Cardiac fibroblast (primary cell): ENCODE measurements at regions not wholly inside any gene's neighbourhood (a gene's known extent, or its start where the extent isn't known, plus 50 kb on each side); places are given as distances from the start of the nearest gene placed in this dataset.

Source experiments
- DNase-seq, 2 donors: peaks; one replicate each; pipeline versions ENCODE4 v3.0.0 to v3.0.0-alpha.2; 2010; ENCODE audit warnings: low read depth in 2 of 2
- H3K4me3 ChIP-seq, 2 donors: replicated peaks in 1 of 2; 1 replicate in 1 of 2; 2 replicates in 1 of 2; pipeline ENCODE4 v1.5.1; 2011; ENCODE audit warnings: low read depth in 2 of 2, low read length in 2 of 2, mild to moderate bottlenecking in 2 of 2, moderate library complexity in 1 of 2
- TF ChIP-seq, protein P1 (sequence below): IDR thresholded peaks from one replicate; pipeline ENCODE4 v1.5.1; 2011; ENCODE audit warnings: low read depth, mild to moderate bottlenecking, low read length, inconsistent platforms

- no peak for DNase-seq
- no peak overlapping the region for H3K4me3 ChIP-seq
- TF ChIP-seq, protein P1, sequence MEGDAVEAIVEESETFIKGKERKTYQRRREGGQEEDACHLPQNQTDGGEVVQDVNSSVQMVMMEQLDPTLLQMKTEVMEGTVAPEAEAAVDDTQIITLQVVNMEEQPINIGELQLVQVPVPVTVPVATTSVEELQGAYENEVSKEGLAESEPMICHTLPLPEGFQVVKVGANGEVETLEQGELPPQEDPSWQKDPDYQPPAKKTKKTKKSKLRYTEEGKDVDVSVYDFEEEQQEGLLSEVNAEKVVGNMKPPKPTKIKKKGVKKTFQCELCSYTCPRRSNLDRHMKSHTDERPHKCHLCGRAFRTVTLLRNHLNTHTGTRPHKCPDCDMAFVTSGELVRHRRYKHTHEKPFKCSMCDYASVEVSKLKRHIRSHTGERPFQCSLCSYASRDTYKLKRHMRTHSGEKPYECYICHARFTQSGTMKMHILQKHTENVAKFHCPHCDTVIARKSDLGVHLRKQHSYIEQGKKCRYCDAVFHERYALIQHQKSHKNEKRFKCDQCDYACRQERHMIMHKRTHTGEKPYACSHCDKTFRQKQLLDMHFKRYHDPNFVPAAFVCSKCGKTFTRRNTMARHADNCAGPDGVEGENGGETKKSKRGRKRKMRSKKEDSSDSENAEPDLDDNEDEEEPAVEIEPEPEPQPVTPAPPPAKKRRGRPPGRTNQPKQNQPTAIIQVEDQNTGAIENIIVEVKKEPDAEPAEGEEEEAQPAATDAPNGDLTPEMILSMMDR, result no peak
Measured at GRCh38 chr2:236962816-236963215, 122.9 kb upstream of the COPS8 start.

DNA sequence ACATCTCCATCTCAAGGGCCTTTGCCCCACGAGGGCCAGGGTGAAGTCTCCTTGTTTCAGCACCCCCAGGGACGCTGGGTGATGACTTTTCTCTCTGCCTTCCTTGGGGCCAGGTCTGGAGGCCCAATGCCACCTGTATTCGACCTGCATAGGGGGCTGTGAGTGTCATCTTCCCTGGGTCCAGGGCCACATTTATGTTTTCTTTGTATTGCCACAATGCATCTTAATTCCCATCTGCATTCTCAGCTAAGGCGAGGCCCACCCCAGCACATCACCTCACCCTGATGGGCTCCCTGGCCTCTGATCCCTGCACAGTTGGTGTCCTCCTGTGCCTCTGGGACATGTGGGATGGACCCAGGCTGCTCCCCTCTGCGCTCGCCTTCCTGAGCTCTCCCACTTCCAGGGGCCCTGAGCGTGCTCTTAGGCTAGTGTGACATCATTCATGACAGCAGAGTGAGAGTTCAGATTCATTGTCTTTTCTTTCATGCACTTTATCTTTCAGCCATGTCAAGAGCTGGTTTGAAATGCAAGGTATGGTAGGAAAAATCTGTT is 122.0 kb upstream of the COPS8 start:
- TF ChIP-seq, protein P1, result no peak
- no peak for DNase-seq

DNA sequence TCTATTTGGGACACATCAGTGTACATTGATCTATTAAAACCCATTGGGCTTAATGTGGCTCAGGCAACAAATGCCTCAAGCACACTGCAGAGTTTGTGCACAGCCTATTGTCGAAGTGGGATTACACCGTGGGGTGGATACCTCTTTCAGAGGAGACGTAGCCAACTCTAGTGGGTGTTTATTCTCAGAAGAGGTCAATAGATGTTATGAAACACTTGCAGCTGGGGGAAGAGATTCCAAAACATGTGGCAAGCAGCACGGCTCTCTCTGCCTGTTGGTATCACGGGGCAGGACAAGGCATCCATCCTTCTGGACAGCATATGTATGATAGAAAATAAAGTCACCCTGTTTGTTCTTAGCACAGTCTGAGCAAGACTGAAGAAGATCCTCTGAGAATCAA is 121.4 kb upstream of the COPS8 start:
- TF ChIP-seq, protein P1, result no peak
- H3K4me3 ChIP-seq, result no peak overlapping the region
- DNase-seq, result no peak

More for the DNA sequence above, 122.0 kb upstream of the COPS8 start:
- no peak overlapping the region for H3K4me3 ChIP-seq

DNA sequence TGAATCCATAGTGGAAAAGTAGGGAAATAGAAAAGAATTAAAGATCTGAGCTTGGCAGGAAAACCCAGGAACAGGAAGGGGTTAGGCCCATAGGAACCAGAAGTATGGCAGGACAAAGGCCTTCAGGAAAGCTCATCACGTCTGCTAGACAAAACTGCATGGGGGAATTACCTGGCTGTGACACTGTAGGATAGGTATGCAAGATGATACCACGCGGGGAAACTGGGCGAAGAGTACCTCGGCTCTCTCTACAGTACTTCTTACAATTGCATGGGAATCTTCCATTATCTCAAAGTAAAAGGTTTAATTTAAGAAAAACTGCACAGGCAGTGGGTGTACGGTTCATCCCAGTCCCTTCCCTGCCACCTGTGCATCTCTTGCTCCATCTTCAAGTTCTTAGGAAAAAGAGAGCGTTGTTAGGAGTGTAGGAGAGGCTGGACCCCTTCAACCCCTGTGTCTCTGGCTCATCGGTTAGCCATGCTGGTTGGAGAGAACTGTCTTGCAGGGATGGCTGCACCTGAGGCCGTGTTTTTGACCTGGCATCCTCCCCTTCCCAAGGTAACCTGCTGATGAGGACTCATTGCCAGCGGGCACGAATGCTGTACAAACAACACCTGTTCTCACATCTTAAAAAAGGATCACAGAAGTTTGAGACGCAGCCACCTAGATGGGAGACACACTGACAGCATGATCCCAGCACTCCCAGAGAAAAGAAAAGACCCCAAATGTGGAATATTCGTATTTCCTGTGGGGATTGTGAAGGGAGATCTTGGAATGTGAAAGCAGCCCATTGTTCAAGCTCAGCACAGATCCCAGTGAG is 120.5 kb upstream of the COPS8 start:
- no peak for DNase-seq
- no peak overlapping the region for H3K4me3 ChIP-seq
- TF ChIP-seq, protein P1, result no peak

- DNase-seq, result no peak
- no peak overlapping the region for H3K4me3 ChIP-seq
- TF ChIP-seq, protein P1, result no peak
Measured at GRCh38 chr2:236965841-236966096, 119.9 kb upstream of the COPS8 start.

DNA sequence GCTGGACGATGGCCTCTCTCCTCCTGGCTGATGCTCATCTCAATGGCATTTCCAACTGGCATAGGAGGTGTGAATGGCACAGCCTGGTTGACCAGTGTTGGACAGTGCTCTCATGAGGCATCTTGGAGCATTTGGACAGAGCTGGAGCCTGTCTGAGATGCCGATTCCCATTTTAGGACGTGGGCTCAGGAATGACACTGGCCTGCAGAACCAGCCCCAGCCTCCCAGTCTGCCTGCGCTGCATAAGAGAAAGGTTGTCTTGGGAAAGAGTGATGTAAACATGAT is 118.2 kb upstream of the COPS8 start:
- DNase-seq, result no peak
- H3K4me3 ChIP-seq, result no peak overlapping the region
- TF ChIP-seq, protein P1, result no peak
